ENCODE measurements at regions not wholly inside any gene's neighbourhood (a gene's known extent, or its start where the extent isn't known, plus 50 kb on each side); places are given as distances from the start of the nearest gene placed in this dataset.
"Not testable (repeated sequence)": the region's sequence is repeated elsewhere in the genome, so short reads cannot be mapped to it uniquely, and the experiment has no call there.

GRCh38 chr1:30100524-30100862 lies 622.9 kb downstream of the MATN1 start:
- Histone ChIP-seq H3K79me2 (ENCODE audit: control insufficient read depth, insufficient read depth, low read length) (no peaks in the 10 kb centered on the region), H3K4me1 (ENCODE audit: control insufficient read depth, extremely low read depth, insufficient read depth, low read length) (no peaks in the 10 kb centered on the region), H3K27me3 (ENCODE audit: control insufficient read depth, extremely low read depth, insufficient read depth, low read length) (no peaks in the 10 kb centered on the region), H4K20me1 (ENCODE audit: control insufficient read depth, extremely low read depth, insufficient read depth, low read length) (no peaks in the 10 kb centered on the region), H3K36me3 (ENCODE audit: control insufficient read depth in 2 of 2, extremely low read depth in 1 of 2, insufficient read depth in 2 of 2, low read length in 2 of 2) (no peaks in the 10 kb centered on the region), H3K9ac (ENCODE audit: control insufficient read depth, extremely low read depth, insufficient read depth, low read length) (no peak overlapping the region), H3K4me2 (ENCODE audit: control insufficient read depth, extremely low read depth, insufficient read depth, low read depth, low read length) (no peak overlapping the region), H2AFZ (ENCODE audit: control insufficient read depth, low read length) (no peak overlapping the region), H3K4me3 (ENCODE audit: control insufficient read depth in 2 of 3, extremely low read depth in 1 of 3, insufficient read depth in 2 of 3, low read depth in 1 of 3, low read length in 3 of 3) (no peak overlapping the region), H3K27ac (ENCODE audit: control insufficient read depth, insufficient read depth, low read length) (no peak overlapping the region), H3K9me3 (ENCODE audit: control insufficient read depth, low read depth, low read length) (no peaks in the 10 kb centered on the region), H3K9me1 (ENCODE audit: control insufficient read depth, extremely low read depth, insufficient read depth, low read length) (no peaks in the 10 kb centered on the region)
- TF ChIP-seq CTCF (optimal IDR thresholded peaks at IDR 0.05 in 1 of 3, IDR thresholded peaks at IDR 0.05 in 1 of 3, conservative IDR thresholded peaks at IDR 0.05 in 1 of 3; ENCODE audit: extremely low read depth in 1 of 3, insufficient read depth in 2 of 3, low read length in 3 of 3): no peak
- no peak for TF ChIP-seq EZH2 (IDR thresholded peaks at IDR 0.05; ENCODE audit: low read length)
- dilution Hi-C loops (cut with MboI; ENCODE audit: extremely low pct_ligation_motif_present, low sequenced_read_pairs): no loop called here
- no peak for DNase-seq (ENCODE audit: low read depth, low spot score)
- no peak for FAIRE-seq

GRCh38 chr1:30099587-30100523 lies 623.5 kb downstream of the MATN1 start:
- H3K27ac ChIP-seq (ENCODE audit: control insufficient read depth, insufficient read depth, low read length): no peak overlapping the region
- H3K79me2 ChIP-seq (ENCODE audit: control insufficient read depth, insufficient read depth, low read length): no peaks in the 10 kb centered on the region
- no peak overlapping the region for H2AFZ ChIP-seq (ENCODE audit: control insufficient read depth, low read length)
- TF ChIP-seq CTCF (optimal IDR thresholded peaks at IDR 0.05 in 1 of 3, IDR thresholded peaks at IDR 0.05 in 1 of 3, conservative IDR thresholded peaks at IDR 0.05 in 1 of 3; ENCODE audit: extremely low read depth in 1 of 3, insufficient read depth in 2 of 3, low read length in 3 of 3) (no peak), EZH2 (IDR thresholded peaks at IDR 0.05; ENCODE audit: low read length) (no peak)
- FAIRE-seq: no peak
- H3K4me1 ChIP-seq (ENCODE audit: control insufficient read depth, extremely low read depth, insufficient read depth, low read length): no peaks in the 10 kb centered on the region
- H3K4me2 ChIP-seq (ENCODE audit: control insufficient read depth, extremely low read depth, insufficient read depth, low read depth, low read length): no peak overlapping the region
- no peaks in the 10 kb centered on the region for H4K20me1 ChIP-seq (ENCODE audit: control insufficient read depth, extremely low read depth, insufficient read depth, low read length)
- no peak overlapping the region for H3K4me3 ChIP-seq (ENCODE audit: control insufficient read depth in 2 of 3, extremely low read depth in 1 of 3, insufficient read depth in 2 of 3, low read depth in 1 of 3, low read length in 3 of 3)
- H3K9me3 ChIP-seq (ENCODE audit: control insufficient read depth, low read depth, low read length): no peaks in the 10 kb centered on the region
- no peaks in the 10 kb centered on the region for H3K36me3 ChIP-seq (ENCODE audit: control insufficient read depth in 2 of 2, extremely low read depth in 1 of 2, insufficient read depth in 2 of 2, low read length in 2 of 2)
- no peak overlapping the region for H3K9ac ChIP-seq (ENCODE audit: control insufficient read depth, extremely low read depth, insufficient read depth, low read length)
- dilution Hi-C loops (cut with MboI; ENCODE audit: extremely low pct_ligation_motif_present, low sequenced_read_pairs): no loop called here
- no peak for DNase-seq (ENCODE audit: low read depth, low spot score)
- H3K27me3 ChIP-seq (ENCODE audit: control insufficient read depth, extremely low read depth, insufficient read depth, low read length): no peaks in the 10 kb centered on the region
- H3K9me1 ChIP-seq (ENCODE audit: control insufficient read depth, extremely low read depth, insufficient read depth, low read length): no peaks in the 10 kb centered on the region

GRCh38 chr1:30097851-30098250 lies 625.5 kb downstream of the MATN1 start:
- DNase-seq (ENCODE audit: low read depth, low spot score); H3K4me1 ChIP-seq (ENCODE audit: control insufficient read depth, extremely low read depth, insufficient read depth, low read length); H3K9me3 ChIP-seq (ENCODE audit: control insufficient read depth, low read depth, low read length); H3K9me1 ChIP-seq (ENCODE audit: control insufficient read depth, extremely low read depth, insufficient read depth, low read length); FAIRE-seq; H3K79me2 ChIP-seq (ENCODE audit: control insufficient read depth, insufficient read depth, low read length); H3K4me3 ChIP-seq (ENCODE audit: control insufficient read depth in 2 of 3, extremely low read depth in 1 of 3, insufficient read depth in 2 of 3, low read depth in 1 of 3, low read length in 3 of 3); H4K20me1 ChIP-seq (ENCODE audit: control insufficient read depth, extremely low read depth, insufficient read depth, low read length); H2AFZ ChIP-seq (ENCODE audit: control insufficient read depth, low read length); H3K27me3 ChIP-seq (ENCODE audit: control insufficient read depth, extremely low read depth, insufficient read depth, low read length); H3K4me2 ChIP-seq (ENCODE audit: control insufficient read depth, extremely low read depth, insufficient read depth, low read depth, low read length); H3K36me3 ChIP-seq (ENCODE audit: control insufficient read depth in 2 of 2, extremely low read depth in 1 of 2, insufficient read depth in 2 of 2, low read length in 2 of 2); H3K9ac ChIP-seq (ENCODE audit: control insufficient read depth, extremely low read depth, insufficient read depth, low read length); dilution Hi-C loops (cut with MboI; ENCODE audit: extremely low pct_ligation_motif_present, low sequenced_read_pairs); H3K27ac ChIP-seq (ENCODE audit: control insufficient read depth, insufficient read depth, low read length): not testable (repeated sequence)

Measured in keratinocyte (primary cell).